ENCODE measurements at regions not wholly inside any gene's neighbourhood (a gene's known extent, or its start where the extent isn't known, plus 50 kb on each side); places are given as distances from the start of the nearest gene placed in this dataset.

GRCh38 chr2:199590321-199591203 lies 132.8 kb upstream of the SATB2 start:
- Histone ChIP-seq H3K9me3 (no peaks in the 10 kb centered on the region), H3K4me3 (no peak overlapping the region), H3K36me3 (no peaks in the 10 kb centered on the region), H3K27me3 (no peaks in the 10 kb centered on the region), H3K27ac (no peak overlapping the region), H3K4me1 (no peaks in the 10 kb centered on the region)
- no peak for DNase-seq (ENCODE audit: low spot score in 2 of 2)
- no peak for TF ChIP-seq POLR2AphosphoS5 (IDR thresholded peaks at IDR 0.05)
- TF ChIP-seq CTCF (IDR thresholded peaks at IDR 0.05), result no peak
- TF ChIP-seq POLR2A (IDR thresholded peaks at IDR 0.05), result no peak
- intact Hi-C loops (cut with DNase I; ENCODE audit: low total_unique reads), result no loop called here

GRCh38 chr2:199589306-199589705 lies 131.6 kb upstream of the SATB2 start:
- no peaks in the 10 kb centered on the region for H3K27me3 ChIP-seq
- no peak overlapping the region for H3K4me3 ChIP-seq
- no peaks in the 10 kb centered on the region for H3K4me1 ChIP-seq
- no peak overlapping the region for H3K27ac ChIP-seq
- no peak for DNase-seq (ENCODE audit: low spot score in 2 of 2)
- no peaks in the 10 kb centered on the region for H3K36me3 ChIP-seq
- TF ChIP-seq POLR2AphosphoS5 (IDR thresholded peaks at IDR 0.05) (no peak), POLR2A (IDR thresholded peaks at IDR 0.05) (no peak), CTCF (IDR thresholded peaks at IDR 0.05) (no peak)
- intact Hi-C loops (cut with DNase I; ENCODE audit: low total_unique reads), result no loop called here
- H3K9me3 ChIP-seq, result no peaks in the 10 kb centered on the region

DNA sequence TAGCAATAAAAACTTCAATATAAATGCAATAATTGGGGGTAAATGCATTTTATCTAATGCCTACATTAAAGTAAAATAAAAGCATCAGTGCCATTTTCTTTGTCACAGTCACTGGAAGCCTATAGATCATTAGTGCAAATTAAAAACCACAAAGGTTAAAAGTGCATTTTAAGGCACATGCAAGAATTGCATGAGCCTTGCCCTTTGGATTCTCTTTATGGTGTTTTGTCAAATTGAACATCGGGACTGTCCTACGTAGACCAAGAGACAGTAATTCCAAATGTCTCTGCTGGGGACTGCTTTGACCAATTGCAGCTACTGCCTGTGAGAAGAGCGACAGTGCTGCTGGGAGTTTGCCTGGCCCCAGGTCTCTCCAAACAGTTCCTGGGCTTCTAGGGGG lies 130.3 kb upstream of the SATB2 start:
- TF ChIP-seq CTCF (IDR thresholded peaks at IDR 0.05) (no peak), POLR2A (IDR thresholded peaks at IDR 0.05) (no peak), POLR2AphosphoS5 (IDR thresholded peaks at IDR 0.05) (no peak)
- Histone ChIP-seq H3K27ac (no peak overlapping the region), H3K9me3 (no peaks in the 10 kb centered on the region), H3K4me1 (no peaks in the 10 kb centered on the region), H3K4me3 (no peak overlapping the region), H3K36me3 (no peaks in the 10 kb centered on the region), H3K27me3 (no peaks in the 10 kb centered on the region)
- intact Hi-C loops (cut with DNase I; ENCODE audit: low total_unique reads), result no loop called here
- DNase-seq (ENCODE audit: low spot score in 2 of 2), result no peak

DNA sequence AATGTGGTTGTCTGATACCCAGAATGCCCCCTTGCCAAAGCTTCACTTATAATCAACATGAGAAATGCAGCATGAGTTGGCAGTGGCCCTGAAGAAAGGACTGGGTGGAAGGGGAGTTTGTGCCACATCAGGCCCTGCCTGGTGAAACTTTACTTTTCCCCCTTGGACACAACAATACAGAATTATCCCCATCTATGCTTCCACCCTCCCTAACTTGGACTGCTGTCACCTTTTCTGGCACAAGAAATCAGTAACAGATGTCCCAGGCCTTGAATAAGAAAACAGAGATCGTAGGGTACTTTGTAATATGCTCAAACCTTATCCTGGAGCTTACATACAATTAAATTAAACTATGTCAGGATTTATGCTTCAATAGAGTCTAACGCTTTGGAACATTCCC lies 128.9 kb upstream of the SATB2 start:
- no peak overlapping the region for H3K4me3 ChIP-seq
- intact Hi-C loops (cut with DNase I; ENCODE audit: low total_unique reads), result no loop called here
- H3K9me3 ChIP-seq, result no peaks in the 10 kb centered on the region
- DNase-seq (ENCODE audit: low spot score in 2 of 2), result no peak
- no peaks in the 10 kb centered on the region for H3K27me3 ChIP-seq
- no peak overlapping the region for H3K27ac ChIP-seq
- H3K4me1 ChIP-seq, result no peaks in the 10 kb centered on the region
- H3K36me3 ChIP-seq, result no peaks in the 10 kb centered on the region
- TF ChIP-seq CTCF (IDR thresholded peaks at IDR 0.05) (no peak), POLR2AphosphoS5 (IDR thresholded peaks at IDR 0.05) (no peak), POLR2A (IDR thresholded peaks at IDR 0.05) (no peak)

- H3K27ac ChIP-seq, result no peak overlapping the region
- H3K4me3 ChIP-seq, result no peak overlapping the region
- no peaks in the 10 kb centered on the region for H3K36me3 ChIP-seq
- DNase-seq (ENCODE audit: low spot score in 2 of 2), result no peak
- H3K27me3 ChIP-seq, result no peaks in the 10 kb centered on the region
- TF ChIP-seq POLR2A (IDR thresholded peaks at IDR 0.05), result no peak
- no peak for TF ChIP-seq POLR2AphosphoS5 (IDR thresholded peaks at IDR 0.05)
- TF ChIP-seq CTCF (IDR thresholded peaks at IDR 0.05), result no peak
- intact Hi-C loops (cut with DNase I; ENCODE audit: low total_unique reads), result no loop called here
- no peaks in the 10 kb centered on the region for H3K9me3 ChIP-seq
- no peaks in the 10 kb centered on the region for H3K4me1 ChIP-seq
Observed at GRCh38 chr2:199583676-199584075, 125.9 kb upstream of the SATB2 start.
